Trophoblast cell (in vitro differentiated cells and primary cell): ENCODE measurements at regions not wholly inside any gene's neighbourhood (a gene's known extent, or its start where the extent isn't known, plus 50 kb on each side); places are given as distances from the start of the nearest gene placed in this dataset.

ENCODE experiments used
- DNase-seq, 2 donors: peaks; one replicate each; pipeline ENCODE4 v3.0.0-alpha.2; 2016
- H2AFZ ChIP-seq: 2 replicates; pipeline ENCODE4 v1.6.1; 2013; ENCODE audit warnings: low read length, moderate library complexity, mild to moderate bottlenecking; ENCODE audit not compliant: insufficient read depth, poor library complexity
- H2AK5ac ChIP-seq: 2 replicates; pipeline ENCODE4 v1.6.1; 2013; ENCODE audit warnings: mild to moderate bottlenecking, low read length
- H2BK120ac ChIP-seq: 2 replicates; pipeline ENCODE4 v1.6.1; 2013; ENCODE audit warnings: low read length, mild to moderate bottlenecking, moderate library complexity; ENCODE audit not compliant: insufficient read depth, poor library complexity
- H2BK12ac ChIP-seq: 2 replicates; pipeline ENCODE4 v1.6.1; 2013; ENCODE audit warnings: mild to moderate bottlenecking, low read length, moderate library complexity
- H2BK5ac ChIP-seq: 2 replicates; pipeline ENCODE4 v1.6.1; 2013; ENCODE audit warnings: low read length, low read depth, moderate library complexity, mild to moderate bottlenecking; ENCODE audit not compliant: poor library complexity
- H3K14ac ChIP-seq: 2 replicates; pipeline ENCODE4 v1.6.1; 2013; ENCODE audit warnings: mild to moderate bottlenecking, low read length
- H3K18ac ChIP-seq: 2 replicates; pipeline ENCODE4 v1.6.1; 2013; ENCODE audit warnings: mild to moderate bottlenecking, low read length
- H3K23ac ChIP-seq: 2 replicates; pipeline ENCODE4 v1.6.1; 2013; ENCODE audit warnings: low read length
- H3K27ac ChIP-seq: 2 replicates; pipeline ENCODE4 v1.5.1; 2013; ENCODE audit warnings: low read depth, mild to moderate bottlenecking, inconsistent platforms, low read length, moderate library complexity
- H3K27me3 ChIP-seq: 2 replicates; pipeline ENCODE4 v1.6.1; 2013; ENCODE audit warnings: inconsistent platforms, mild to moderate bottlenecking, low read length, moderate library complexity; ENCODE audit not compliant: insufficient read depth
- H3K36me3 ChIP-seq, 2 experiments: 1 replicate in 1 of 2; 2 replicates in 1 of 2; pipeline ENCODE4 v1.6.1; 2013; ENCODE audit warnings: low read length in 2 of 2, mild to moderate bottlenecking in 2 of 2, moderate library complexity in 1 of 2; ENCODE audit not compliant: insufficient read depth in 2 of 2, control insufficient read depth in 1 of 2
- H3K4ac ChIP-seq: 2 replicates; pipeline ENCODE4 v1.6.1; 2013; ENCODE audit warnings: low read depth, mild to moderate bottlenecking, low read length, moderate library complexity
- H3K4me1 ChIP-seq, 2 experiments: 1 replicate in 1 of 2; 2 replicates in 1 of 2; pipeline ENCODE4 v1.6.1; 2013; ENCODE audit warnings: low read length in 2 of 2, mild to moderate bottlenecking in 2 of 2, moderate library complexity in 1 of 2; ENCODE audit not compliant: insufficient read depth in 2 of 2, control insufficient read depth in 1 of 2
- H3K4me2 ChIP-seq: 2 replicates; pipeline ENCODE4 v1.6.1; 2013; ENCODE audit warnings: inconsistent platforms, mild to moderate bottlenecking, low read length, moderate library complexity
- H3K4me3 ChIP-seq: 2 replicates; pipeline ENCODE4 v1.5.1; 2013; ENCODE audit warnings: mild to moderate bottlenecking, low read depth, low read length, inconsistent platforms
- H3K79me1 ChIP-seq: one replicate; pipeline ENCODE4 v1.6.1; 2013; ENCODE audit warnings: low read length
- H3K79me2 ChIP-seq: 2 replicates; pipeline ENCODE4 v1.6.1; 2013; ENCODE audit warnings: low read length, mild to moderate bottlenecking; ENCODE audit not compliant: control insufficient read depth, insufficient read depth, poor library complexity
- H3K9ac ChIP-seq: 2 replicates; pipeline ENCODE4 v1.6.1; 2013; ENCODE audit warnings: mild to moderate bottlenecking, low read length
- H3K9me3 ChIP-seq: 2 replicates; pipeline ENCODE4 v1.6.1; 2013; ENCODE audit warnings: low read depth, mild to moderate bottlenecking, control low read depth, inconsistent platforms, low read length; ENCODE audit not compliant: insufficient read depth
- H4K12ac ChIP-seq: 2 replicates; pipeline ENCODE4 v1.6.1; 2013; ENCODE audit warnings: low read depth, mild to moderate bottlenecking, low read length, moderate library complexity
- H4K8ac ChIP-seq: 2 replicates; pipeline ENCODE4 v1.6.1; 2013; ENCODE audit warnings: low read depth, mild to moderate bottlenecking, low read length, moderate library complexity
- H4K91ac ChIP-seq: one replicate; pipeline ENCODE4 v1.6.1; 2013; ENCODE audit warnings: low read depth, mild to moderate bottlenecking, low read length, moderate library complexity
- WGBS: extraction: QIAGEN DNeasy Blood & Tissue Kit; methylation state at CpG from one replicate; pipeline ENCODE4 v1.1.7; 2013; ENCODE audit warnings: missing lambda C conversion rate; ENCODE audit not compliant: insufficient read length, insufficient coverage; ENCODE audit errors: extremely low coverage; 5-methylcytosine and 5-hydroxymethylcytosine counted together

- Histone ChIP-seq H4K12ac (no peak overlapping the region), H2BK5ac (no peak overlapping the region), H2AFZ (no peak overlapping the region), H2BK120ac (no peak overlapping the region), H3K4me1 (no peaks in the 10 kb centered on the region), H3K27me3 (no peaks in the 10 kb centered on the region), H3K79me2 (no peaks in the 10 kb centered on the region), H3K36me3 (no peaks in the 10 kb centered on the region), H2AK5ac (no peak overlapping the region), H3K9ac (no peak overlapping the region), H3K4me2 (no peak overlapping the region), H4K91ac (no peak overlapping the region), H2BK12ac (no peak overlapping the region), H4K8ac (no peak overlapping the region), H3K23ac (no peak overlapping the region), H3K79me1 (no peaks in the 10 kb centered on the region), H3K9me3 (no peaks in the 10 kb centered on the region), H3K27ac (no peak overlapping the region), H3K4ac (no peak overlapping the region), H3K4me3 (no peak overlapping the region), H3K18ac (no peak overlapping the region), H3K14ac (no peak overlapping the region)
- no CpG with 5 or more reads among the region's 9 CpGs for WGBS
- DNase-seq = no peak
Measured at GRCh38 chr18:76721207-76721996, 101.0 kb upstream of the ZNF236 start.

- no peak overlapping the region for H4K12ac ChIP-seq
- H3K4me1 ChIP-seq = no peaks in the 10 kb centered on the region
- no peak for DNase-seq
- H3K9ac ChIP-seq = no peak overlapping the region
- H2BK120ac ChIP-seq = no peak overlapping the region
- H3K14ac ChIP-seq = no peak overlapping the region
- no peak overlapping the region for H2BK12ac ChIP-seq
- no peaks in the 10 kb centered on the region for H3K79me2 ChIP-seq
- no peak overlapping the region for H2BK5ac ChIP-seq
- H3K18ac ChIP-seq = no peak overlapping the region
- no peak overlapping the region for H3K27ac ChIP-seq
- no peak overlapping the region for H2AK5ac ChIP-seq
- H3K36me3 ChIP-seq = no peaks in the 10 kb centered on the region
- no peaks in the 10 kb centered on the region for H3K27me3 ChIP-seq
- H3K4ac ChIP-seq = no peak overlapping the region
- H4K8ac ChIP-seq = no peak overlapping the region
- no peak overlapping the region for H3K4me2 ChIP-seq
- H4K91ac ChIP-seq = no peak overlapping the region
- WGBS = no CpG with 5 or more reads among the region's 5 CpGs
- H2AFZ ChIP-seq = no peak overlapping the region
- H3K4me3 ChIP-seq = no peak overlapping the region
- H3K79me1 ChIP-seq = no peaks in the 10 kb centered on the region
- no peaks in the 10 kb centered on the region for H3K9me3 ChIP-seq
- no peak overlapping the region for H3K23ac ChIP-seq
Measured at GRCh38 chr18:76720683-76721082, 101.7 kb upstream of the ZNF236 start.

GRCh38 chr18:76715012-76715610 is 107.2 kb upstream of the ZNF236 start:
- H2AFZ ChIP-seq = no peak overlapping the region
- no peak overlapping the region for H3K4me3 ChIP-seq
- H3K4me1 ChIP-seq = no peaks in the 10 kb centered on the region
- H3K4ac ChIP-seq = no peak overlapping the region
- no peak overlapping the region for H3K18ac ChIP-seq
- no peaks in the 10 kb centered on the region for H3K27me3 ChIP-seq
- no peaks in the 10 kb centered on the region for H3K79me2 ChIP-seq
- no peak overlapping the region for H4K91ac ChIP-seq
- no peak overlapping the region for H3K4me2 ChIP-seq
- no peak overlapping the region for H3K23ac ChIP-seq
- no CpG with 5 or more reads among the region's 16 CpGs for WGBS
- H2BK120ac ChIP-seq = no peak overlapping the region
- no peaks in the 10 kb centered on the region for H3K9me3 ChIP-seq
- H3K79me1 ChIP-seq = no peaks in the 10 kb centered on the region
- no peak overlapping the region for H3K9ac ChIP-seq
- DNase-seq = no peak
- no peak overlapping the region for H3K14ac ChIP-seq
- no peak overlapping the region for H4K12ac ChIP-seq
- no peak overlapping the region for H2AK5ac ChIP-seq
- no peak overlapping the region for H3K27ac ChIP-seq
- H2BK12ac ChIP-seq = no peak overlapping the region
- no peak overlapping the region for H4K8ac ChIP-seq
- H3K36me3 ChIP-seq = no peaks in the 10 kb centered on the region
- no peak overlapping the region for H2BK5ac ChIP-seq

GRCh38 chr18:76713432-76713831 is 108.9 kb upstream of the ZNF236 start:
- Histone ChIP-seq H3K4me2 (no peak overlapping the region), H3K27me3 (no peaks in the 10 kb centered on the region), H2AK5ac (no peak overlapping the region), H3K27ac (no peak overlapping the region), H3K4me1 (no peaks in the 10 kb centered on the region), H2BK5ac (no peak overlapping the region), H4K91ac (no peak overlapping the region), H3K79me2 (no peaks in the 10 kb centered on the region), H3K4me3 (no peak overlapping the region), H3K18ac (no peak overlapping the region), H2BK12ac (no peak overlapping the region), H3K9ac (no peak overlapping the region), H3K14ac (no peak overlapping the region), H3K9me3 (peaks cover 1% of the 10 kb centered on the region), H3K4ac (no peak overlapping the region), H4K12ac (no peak overlapping the region), H2BK120ac (no peak overlapping the region), H3K36me3 (no peaks in the 10 kb centered on the region), H3K23ac (no peak overlapping the region), H3K79me1 (no peaks in the 10 kb centered on the region), H2AFZ (no peak overlapping the region), H4K8ac (no peak overlapping the region)
- DNase-seq = no peak
- no CpG with 5 or more reads among the region's 8 CpGs for WGBS
